ENCODE measurements at regions not wholly inside any gene's neighbourhood (a gene's known extent, or its start where the extent isn't known, plus 50 kb on each side); places are given as distances from the start of the nearest gene placed in this dataset.
A peak's percentile ranks its signal among the peaks of the same experiment; 100 is the strongest.

DNA sequence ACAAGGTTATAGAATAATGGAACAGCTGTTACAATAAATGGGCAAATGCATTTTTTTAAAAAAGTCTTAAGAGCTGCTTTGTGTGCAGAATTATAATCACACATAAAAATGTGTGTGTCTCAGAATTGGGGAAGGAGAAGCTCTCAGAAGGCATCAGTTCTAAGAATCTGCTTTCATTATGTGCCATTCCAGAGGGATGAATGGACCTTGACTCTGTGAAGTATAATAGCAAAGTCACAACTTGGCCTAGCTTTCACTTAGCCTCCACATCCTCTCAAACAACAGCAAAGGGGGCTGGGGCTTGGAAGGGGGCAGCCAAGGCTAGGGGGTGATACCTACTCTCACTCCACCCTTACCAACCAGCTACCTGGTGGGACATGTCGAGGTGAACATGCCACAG lies 265.0 kb downstream of the CDC5L start:
- H3K9me3 Mint-ChIP-seq, result no peaks in the 10 kb centered on the region
- H3K4me3 Mint-ChIP-seq, result no peak overlapping the region
- DNase-seq, result peak; percentile 51
- no peak overlapping the region for H3K27ac Mint-ChIP-seq
- H3K4me1 Mint-ChIP-seq (ENCODE audit: low read depth), result peaks cover 63% of the 10 kb centered on the region
- peaks cover 3% of the 10 kb centered on the region; the same call in 1 of the 2 replicates for H3K27me3 Mint-ChIP-seq (ENCODE audit: insufficient read depth)
- H3K36me3 Mint-ChIP-seq (ENCODE audit: low read depth), result no peaks in the 10 kb centered on the region
- TF ChIP-seq CTCF (IDR thresholded peaks at IDR 0.05), result no peak

DNA sequence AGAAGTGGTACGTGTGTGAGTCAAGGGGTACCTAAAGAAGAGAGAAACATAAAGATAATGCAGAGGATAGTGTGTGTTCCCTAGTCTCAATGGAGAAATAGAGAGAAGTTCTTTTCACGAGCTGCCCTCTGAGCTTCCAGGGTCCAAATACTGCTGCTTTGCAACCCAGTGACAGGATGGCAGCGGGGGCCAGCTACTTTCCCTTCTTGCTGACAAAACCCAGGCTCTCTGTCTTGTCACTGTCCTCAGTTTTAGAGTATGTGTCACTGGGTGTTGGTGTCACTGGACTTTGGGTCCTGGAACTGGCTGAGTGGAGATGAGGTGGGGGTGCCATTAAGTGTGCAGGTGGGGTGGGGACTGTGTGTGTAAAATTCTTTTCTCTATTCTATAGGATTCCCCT lies 265.6 kb downstream of the CDC5L start:
- Mint-ChIP-seq H3K27ac (no peak overlapping the region), H3K36me3 (ENCODE audit: low read depth) (no peaks in the 10 kb centered on the region), H3K27me3 (ENCODE audit: insufficient read depth) (peaks cover 3% of the 10 kb centered on the region; the same call in 1 of the 2 replicates), H3K4me3 (no peak overlapping the region), H3K4me1 (ENCODE audit: low read depth) (peaks cover 63% of the 10 kb centered on the region), H3K9me3 (no peaks in the 10 kb centered on the region)
- TF ChIP-seq CTCF (IDR thresholded peaks at IDR 0.05), result no peak
- DNase-seq, result no peak

- Mint-ChIP-seq H3K4me1 (ENCODE audit: low read depth) (peaks cover 63% of the 10 kb centered on the region), H3K4me3 (peak overlapping the region; percentile 3), H3K27ac (no peak overlapping the region), H3K36me3 (ENCODE audit: low read depth) (no peaks in the 10 kb centered on the region), H3K9me3 (no peaks in the 10 kb centered on the region), H3K27me3 (ENCODE audit: insufficient read depth) (peaks cover 3% of the 10 kb centered on the region; the same call in 1 of the 2 replicates)
- TF ChIP-seq CTCF (IDR thresholded peaks at IDR 0.05), result no peak
- DNase-seq, result peak; percentile 26
Measured at GRCh38 chr6:44653761-44654218, 266.3 kb downstream of the CDC5L start.

GRCh38 chr6:44655412-44656342 lies 268.2 kb downstream of the CDC5L start:
- H3K9me3 Mint-ChIP-seq, result no peaks in the 10 kb centered on the region
- 0 out of 2 replicates have a peak overlapping the region, but pooled peaks have one; percentile 17 for H3K27ac Mint-ChIP-seq
- H3K4me1 Mint-ChIP-seq (ENCODE audit: low read depth), result peaks cover 59% of the 10 kb centered on the region
- no peaks in the 10 kb centered on the region for H3K36me3 Mint-ChIP-seq (ENCODE audit: low read depth)
- peak; percentile 98 for TF ChIP-seq CTCF (IDR thresholded peaks at IDR 0.05)
- H3K27me3 Mint-ChIP-seq (ENCODE audit: insufficient read depth), result peaks cover 3% of the 10 kb centered on the region; the same call in 1 of the 2 replicates
- peak; percentile 24 for DNase-seq
- no peak overlapping the region for H3K4me3 Mint-ChIP-seq

DNA sequence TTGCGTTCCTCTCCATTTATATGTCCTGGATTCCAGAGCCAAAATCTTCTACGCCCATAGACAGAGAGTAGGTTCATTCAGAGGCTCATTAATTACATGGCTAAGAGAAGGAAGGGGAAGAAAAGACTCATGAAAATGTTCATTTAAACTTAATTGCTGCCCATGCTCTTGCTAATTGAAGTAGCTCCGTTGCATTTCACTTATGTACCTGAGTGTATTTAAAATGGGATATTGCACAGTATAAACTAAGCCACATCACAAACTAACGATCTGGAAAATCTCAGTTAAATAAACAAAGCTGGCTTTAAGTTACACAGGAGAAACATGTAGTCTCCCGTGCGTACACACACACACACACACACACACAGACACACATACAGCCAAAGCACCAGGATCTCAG lies 269.2 kb downstream of the CDC5L start:
- Mint-ChIP-seq H3K36me3 (ENCODE audit: low read depth) (no peaks in the 10 kb centered on the region), H3K27ac (no peak overlapping the region), H3K9me3 (no peaks in the 10 kb centered on the region), H3K27me3 (ENCODE audit: insufficient read depth) (peaks cover 2% of the 10 kb centered on the region; the same call in 1 of the 2 replicates), H3K4me1 (ENCODE audit: low read depth) (peaks cover 59% of the 10 kb centered on the region), H3K4me3 (no peak overlapping the region)
- no peak for TF ChIP-seq CTCF (IDR thresholded peaks at IDR 0.05)
- DNase-seq, result no peak
